Osteoblast (primary cell): ENCODE measurements at regions not wholly inside any gene's neighbourhood (a gene's known extent, or its start where the extent isn't known, plus 50 kb on each side); places are given as distances from the start of the nearest gene placed in this dataset.

ENCODE experiments used
- DNase-seq: peaks from one replicate; pipeline ENCODE4 v3.0.0; 2011; ENCODE audit warnings: low spot score, mixed read lengths; ENCODE audit not compliant: insufficient read length; ENCODE audit errors: missing footprints
- H2AFZ ChIP-seq: 2 replicates; pipeline ENCODE4 v1.6.0; 2011; ENCODE audit warnings: mild to moderate bottlenecking, low read length
- H3K27ac ChIP-seq: 2 replicates; pipeline ENCODE4 v1.5.1; 2011; ENCODE audit warnings: mild to moderate bottlenecking, low read depth, low read length, moderate library complexity
- H3K27me3 ChIP-seq: 2 replicates; pipeline ENCODE4 v1.6.0; 2012; ENCODE audit warnings: mild to moderate bottlenecking, control low read depth, inconsistent platforms, low read length, moderate library complexity; ENCODE audit not compliant: insufficient read depth
- H3K36me3 ChIP-seq: 2 replicates; pipeline ENCODE4 v1.5.1; 2011; ENCODE audit warnings: mild to moderate bottlenecking, low read length, control low read depth, moderate library complexity; ENCODE audit not compliant: insufficient read depth
- H3K4me1 ChIP-seq: 2 replicates; pipeline ENCODE4 v1.5.1; 2011; ENCODE audit warnings: mild to moderate bottlenecking, low read length, control low read depth, moderate library complexity; ENCODE audit not compliant: insufficient read depth
- H3K4me2 ChIP-seq: 2 replicates; pipeline ENCODE4 v1.6.0; 2011; ENCODE audit warnings: mild to moderate bottlenecking, low read length; ENCODE audit not compliant: insufficient read depth
- H3K4me3 ChIP-seq: fragments of 200-600 bp; sonication (generic); 3 replicates; pipeline ENCODE4 v1.5.1; 2012; ENCODE audit warnings: mild to moderate bottlenecking, low read length, inconsistent platforms; ENCODE audit not compliant: insufficient read depth
- H3K79me2 ChIP-seq: 2 replicates; pipeline ENCODE4 v1.6.0; 2012; ENCODE audit warnings: mild to moderate bottlenecking, low read length, control low read depth, inconsistent platforms; ENCODE audit not compliant: insufficient read depth
- H3K9me3 ChIP-seq: 2 replicates; pipeline ENCODE4 v1.5.1; 2011; ENCODE audit warnings: low read depth, low read length, control low read depth
- H4K20me1 ChIP-seq: 2 replicates; pipeline ENCODE4 v1.6.0; 2012; ENCODE audit warnings: mild to moderate bottlenecking, low read length, control low read depth; ENCODE audit not compliant: insufficient read depth
- CTCF ChIP-seq: IDR thresholded peaks from 2 replicates; pipeline ENCODE4 v1.5.1; 2011; ENCODE audit warnings: mild to moderate bottlenecking, low read depth, low read length, moderate library complexity; ENCODE audit errors: extremely low read depth

DNA sequence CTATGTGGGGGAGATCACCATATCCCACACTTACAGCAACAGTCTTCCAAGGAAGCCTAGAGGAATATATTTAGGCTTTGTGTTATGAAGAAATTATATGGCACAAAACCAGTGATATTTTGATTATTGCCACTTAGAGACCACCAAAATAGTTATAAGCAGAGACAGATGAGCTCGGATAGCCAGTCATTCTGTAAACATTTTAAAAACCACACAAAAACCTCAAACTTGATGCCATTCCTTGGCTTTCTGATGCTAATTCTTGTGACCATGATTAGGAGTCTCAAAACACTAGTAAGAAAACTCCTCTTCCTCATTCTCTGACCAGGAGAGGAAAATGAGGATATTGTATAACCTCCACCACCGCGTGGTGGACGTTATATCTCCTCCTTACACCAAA, 496.4 kb downstream of the FOXO1 start:
- DNase-seq: no peak
- no peaks in the 10 kb centered on the region for H3K9me3 ChIP-seq
- no peak overlapping the region for H2AFZ ChIP-seq
- no peaks in the 10 kb centered on the region for H4K20me1 ChIP-seq
- no peaks in the 10 kb centered on the region for H3K79me2 ChIP-seq
- no peak overlapping the region for H3K4me3 ChIP-seq
- H3K27ac ChIP-seq: no peak overlapping the region
- no peak overlapping the region for H3K4me2 ChIP-seq
- no peak for TF ChIP-seq CTCF
- no peaks in the 10 kb centered on the region for H3K4me1 ChIP-seq
- H3K27me3 ChIP-seq: peaks cover 26% of the 10 kb centered on the region
- H3K36me3 ChIP-seq: no peaks in the 10 kb centered on the region

DNA sequence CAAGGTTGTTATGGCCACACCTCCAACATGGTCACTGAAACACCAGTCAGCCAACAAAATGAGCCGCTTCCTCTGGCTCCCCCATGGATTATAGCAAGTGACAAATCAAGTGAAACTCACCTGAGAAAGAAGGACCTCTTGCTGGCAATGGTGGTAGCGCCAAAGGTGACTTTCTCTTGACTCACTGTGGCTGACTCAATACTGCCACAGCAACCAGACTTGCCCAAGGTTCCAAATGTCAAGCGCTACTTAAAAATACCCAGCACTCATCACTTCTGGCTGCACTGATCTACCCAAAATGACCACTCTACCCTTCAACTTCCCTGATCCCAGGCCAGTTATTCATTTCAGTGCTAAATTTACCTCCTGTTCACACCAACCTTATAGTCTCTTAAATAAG, 495.5 kb downstream of the FOXO1 start:
- H3K9me3 ChIP-seq: no peaks in the 10 kb centered on the region

DNA sequence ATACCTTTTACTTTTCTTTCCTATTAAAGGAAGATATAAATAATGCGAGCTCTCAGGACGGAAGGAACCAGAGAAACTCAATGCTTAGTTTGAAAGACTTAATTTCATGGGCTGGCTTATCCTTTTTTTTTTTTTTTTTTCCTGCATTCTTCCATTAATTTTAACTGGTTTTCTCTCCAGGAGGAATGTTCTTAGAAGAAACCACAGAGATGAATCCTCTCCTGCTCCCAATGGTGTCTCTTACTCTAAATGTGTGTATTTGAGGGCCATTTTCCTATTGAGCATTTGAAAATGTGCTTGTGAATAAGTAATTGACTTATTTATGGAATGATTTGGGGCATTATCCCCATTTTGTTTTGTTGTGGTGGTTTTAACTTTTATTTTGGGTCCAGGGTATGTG, 494.9 kb downstream of the FOXO1 start:
- no peak overlapping the region for H3K27ac ChIP-seq
- TF ChIP-seq CTCF: no peak
- H3K4me2 ChIP-seq: no peak overlapping the region
- no peaks in the 10 kb centered on the region for H3K4me1 ChIP-seq
- H3K36me3 ChIP-seq: no peaks in the 10 kb centered on the region
- DNase-seq: no peak
- H3K9me3 ChIP-seq: no peaks in the 10 kb centered on the region
- H2AFZ ChIP-seq: no peak overlapping the region
- no peak overlapping the region for H3K4me3 ChIP-seq
- H3K79me2 ChIP-seq: no peaks in the 10 kb centered on the region
- H4K20me1 ChIP-seq: no peaks in the 10 kb centered on the region
- peaks cover 26% of the 10 kb centered on the region for H3K27me3 ChIP-seq

More for the DNA sequence above, 495.5 kb downstream of the FOXO1 start:
- peaks cover 26% of the 10 kb centered on the region for H3K27me3 ChIP-seq
- TF ChIP-seq CTCF: no peak
- H3K79me2 ChIP-seq: no peaks in the 10 kb centered on the region
- DNase-seq: no peak
- no peaks in the 10 kb centered on the region for H3K36me3 ChIP-seq
- no peaks in the 10 kb centered on the region for H4K20me1 ChIP-seq
- H2AFZ ChIP-seq: no peak overlapping the region
- no peak overlapping the region for H3K4me3 ChIP-seq
- H3K4me1 ChIP-seq: no peaks in the 10 kb centered on the region
- H3K4me2 ChIP-seq: no peak overlapping the region
- H3K27ac ChIP-seq: no peak overlapping the region

DNA sequence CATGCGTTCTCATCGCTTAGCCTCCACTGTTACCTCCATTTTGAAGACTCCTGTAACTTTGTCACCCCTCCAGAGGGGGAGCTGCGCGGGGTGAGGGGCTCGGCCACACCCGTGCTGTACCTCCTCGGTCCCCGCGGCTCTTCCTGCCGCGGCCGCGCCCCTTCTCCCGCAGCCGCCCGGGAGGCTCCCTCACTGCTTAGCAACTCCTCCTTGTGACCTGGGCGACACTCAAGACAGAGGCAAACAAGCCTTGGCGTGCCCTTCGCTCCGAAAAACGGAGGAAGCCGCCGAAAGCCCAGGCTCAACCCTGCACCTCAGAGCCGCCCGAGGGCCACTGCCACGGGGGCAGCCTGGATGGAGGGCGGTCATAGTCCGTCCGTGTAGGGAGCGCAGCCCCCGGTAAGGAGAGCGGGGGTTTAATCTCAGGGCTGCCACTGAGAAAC, 494.3 kb downstream of the FOXO1 start:
- no peak for TF ChIP-seq CTCF

More for the DNA sequence above, 494.3 kb downstream of the FOXO1 start:
- H3K4me2 ChIP-seq: no peak overlapping the region
- no peak overlapping the region for H3K4me3 ChIP-seq
- H3K36me3 ChIP-seq: no peaks in the 10 kb centered on the region
- H2AFZ ChIP-seq: no peak overlapping the region
- H4K20me1 ChIP-seq: no peaks in the 10 kb centered on the region
- H3K27me3 ChIP-seq: peaks cover 26% of the 10 kb centered on the region
- no peaks in the 10 kb centered on the region for H3K79me2 ChIP-seq
- DNase-seq: no peak
- no peak overlapping the region for H3K27ac ChIP-seq
- H3K4me1 ChIP-seq: no peaks in the 10 kb centered on the region
- no peaks in the 10 kb centered on the region for H3K9me3 ChIP-seq
